SHP77 (cell line): ENCODE measurements at regions not wholly inside any gene's neighbourhood (a gene's known extent, or its start where the extent isn't known, plus 50 kb on each side); places are given as distances from the start of the nearest gene placed in this dataset.
A peak's percentile ranks its signal among the peaks of the same experiment; 100 is the strongest.

ENCODE experiments used
- DNase-seq, 2 experiments: peaks; one replicate each; lab custom pipeline; 2025; lab: John Stamatoyannopoulos, UW

GRCh38 chr2:41691561-41691960, 356.3 kb upstream of the PKDCC start:
- DNase-seq = no peak

- no peak for DNase-seq
Measured at GRCh38 chr2:41694536-41695049, 353.2 kb upstream of the PKDCC start.

GRCh38 chr2:41695198-41696113, 352.4 kb upstream of the PKDCC start:
- DNase-seq = no peak

GRCh38 chr2:41697389-41697788, 350.4 kb upstream of the PKDCC start:
- DNase-seq = no peak

DNA sequence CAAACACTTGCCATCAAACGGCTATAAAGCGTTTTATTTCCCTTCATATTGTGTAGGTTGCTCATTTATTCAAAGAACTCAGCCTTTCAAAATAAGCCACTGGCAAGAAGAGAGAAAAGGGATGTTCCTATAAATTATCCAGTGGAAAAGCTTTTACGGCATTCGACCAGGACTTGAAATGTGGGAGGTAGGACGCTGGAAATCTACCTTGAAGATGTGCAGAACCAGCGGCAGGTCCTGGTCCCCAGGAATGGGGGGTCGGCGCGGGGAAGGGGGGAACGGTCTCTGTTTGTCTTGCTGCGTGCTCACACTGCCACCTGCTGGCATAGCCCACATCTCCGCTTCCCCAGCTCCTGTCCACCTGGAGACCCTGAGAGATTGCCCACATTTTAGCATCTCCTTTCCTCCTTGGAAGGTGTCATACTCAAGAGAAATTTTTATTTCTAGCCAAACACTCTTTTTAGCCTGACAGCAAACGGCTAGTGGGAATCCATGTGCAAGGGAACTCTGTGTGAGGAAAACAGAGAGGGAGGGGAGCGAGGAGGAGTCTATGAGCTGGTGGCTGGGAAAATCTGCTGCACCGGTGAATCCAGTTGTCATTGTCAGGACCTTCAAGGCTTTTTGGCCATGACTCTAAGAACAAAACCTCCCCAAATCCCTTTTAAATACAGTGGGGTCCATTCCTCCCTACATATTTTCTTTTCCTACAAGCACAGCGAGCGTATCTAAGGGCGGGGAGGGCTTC, 349.0 kb upstream of the PKDCC start:
- DNase-seq = no peak

DNA sequence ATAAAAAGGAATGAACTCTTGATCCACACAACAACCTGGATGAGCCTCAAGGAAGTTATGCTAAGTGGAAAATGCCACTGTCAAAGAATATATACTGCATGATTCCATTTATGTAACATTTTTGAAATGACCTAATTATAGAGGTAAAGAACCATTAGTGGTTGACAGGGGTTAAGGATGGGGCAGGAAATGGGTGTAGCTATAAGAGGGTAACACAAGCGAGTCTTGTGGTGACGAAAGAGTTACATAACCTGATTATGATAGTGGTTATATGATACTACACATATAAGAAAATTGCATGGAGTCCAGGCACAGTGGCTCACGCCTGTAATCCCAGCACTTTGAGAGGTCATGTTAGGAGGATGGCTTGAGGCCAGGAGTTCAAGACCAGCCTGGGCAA, 346.6 kb upstream of the PKDCC start:
- no peak for DNase-seq

- DNase-seq = no peak
Measured at GRCh38 chr2:41703123-41703522, 344.7 kb upstream of the PKDCC start.

- DNase-seq = no peak
Measured at GRCh38 chr2:41705634-41706033, 342.2 kb upstream of the PKDCC start.

GRCh38 chr2:41706286-41706685, 341.5 kb upstream of the PKDCC start:
- no peak for DNase-seq

DNA sequence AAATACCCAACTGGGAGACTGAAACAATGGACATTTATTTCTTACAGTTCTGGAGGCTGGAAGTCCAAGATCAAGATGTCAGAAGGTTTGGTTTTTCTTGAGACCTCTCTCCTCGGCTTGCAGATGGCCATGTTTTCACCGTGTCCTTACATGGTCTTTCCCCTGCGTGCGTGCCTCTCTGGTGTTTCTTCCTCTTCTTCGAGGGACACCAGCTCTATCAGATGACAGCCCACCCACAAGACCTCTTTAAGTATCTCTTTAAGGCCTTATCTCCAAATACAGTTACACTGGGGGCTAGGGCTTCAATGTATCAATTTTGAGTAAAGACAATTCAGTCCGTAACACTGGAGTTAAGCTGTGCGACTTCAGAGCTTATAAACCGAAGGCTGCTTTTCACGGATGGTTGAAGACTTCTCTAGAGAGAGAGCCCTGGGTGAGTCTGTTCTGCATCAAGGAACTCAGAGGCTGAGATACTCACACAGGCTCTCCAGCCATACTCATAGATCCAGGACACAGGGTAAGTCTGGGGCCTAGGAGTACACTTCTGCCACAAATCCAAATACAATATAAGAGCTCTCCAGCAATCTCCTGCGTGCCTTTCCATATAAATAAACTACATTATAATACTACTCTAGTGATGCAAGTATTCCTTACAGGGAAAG, 339.9 kb upstream of the PKDCC start:
- DNase-seq = no peak

DNA sequence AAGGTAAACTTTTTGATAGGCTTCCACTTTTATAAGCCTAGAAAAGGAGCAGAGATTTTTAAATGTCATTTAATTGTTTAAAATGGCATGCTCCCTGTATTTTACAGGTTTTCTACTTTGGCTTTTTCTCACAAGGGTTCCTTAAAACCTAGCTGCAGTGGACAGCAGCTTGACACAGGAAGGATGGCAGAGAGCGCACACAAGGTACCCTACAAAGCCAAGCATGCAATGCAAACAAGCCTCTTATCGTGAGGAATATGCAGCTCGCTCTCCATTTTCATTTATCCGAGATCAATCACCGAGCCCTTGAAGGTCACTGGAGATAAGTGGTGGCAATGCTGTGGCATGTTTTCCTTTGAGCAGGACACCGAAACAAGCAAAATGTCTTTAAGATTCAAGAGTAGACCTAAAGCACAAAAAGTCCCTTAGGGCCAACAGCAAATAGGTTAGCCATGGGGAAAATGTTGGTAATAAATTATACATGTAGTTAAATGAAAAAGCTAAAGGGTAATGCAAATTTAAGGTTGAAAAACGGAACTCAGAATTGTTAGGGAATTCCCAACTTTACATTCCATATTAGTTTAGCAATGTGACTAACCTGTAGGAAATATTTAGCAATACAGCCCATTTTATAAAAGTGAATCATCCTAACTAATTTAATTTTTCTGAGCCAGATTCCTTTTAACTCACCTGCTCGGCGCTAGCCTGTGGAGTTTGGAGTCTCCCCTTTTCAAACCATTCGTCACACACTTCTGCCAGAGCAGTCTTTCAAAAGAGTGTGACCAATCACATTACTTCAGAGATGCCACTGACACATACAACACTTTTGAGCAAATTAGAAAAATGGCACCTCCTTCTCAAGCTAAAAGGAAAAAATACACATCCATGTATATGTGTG, 337.9 kb upstream of the PKDCC start:
- no peak for DNase-seq

- DNase-seq = no peak
Measured at GRCh38 chr2:41710944-41711343, 336.9 kb upstream of the PKDCC start.

GRCh38 chr2:41711736-41712135, 336.1 kb upstream of the PKDCC start:
- no peak for DNase-seq

GRCh38 chr2:41716497-41716896, 331.3 kb upstream of the PKDCC start:
- peak; percentile 29 to 63 for DNase-seq

DNA sequence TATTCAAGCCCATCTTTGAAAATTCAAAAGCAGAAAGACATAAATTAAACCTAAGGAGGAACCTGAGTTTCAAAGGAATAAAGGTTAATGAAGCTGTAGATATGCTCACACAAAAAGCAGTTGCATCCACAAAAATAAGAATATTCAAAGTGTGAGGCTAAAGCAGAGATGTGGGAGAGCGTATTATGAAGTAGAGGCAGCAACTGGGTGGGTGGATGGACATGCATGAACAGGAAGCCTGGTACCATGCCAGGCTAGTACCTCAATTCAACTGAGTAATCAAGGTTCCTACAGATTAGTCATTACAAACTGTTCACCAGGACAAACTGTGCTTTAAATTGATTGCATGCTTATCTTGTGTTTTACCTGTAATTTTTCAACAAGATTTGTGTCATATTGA, 330.0 kb upstream of the PKDCC start:
- DNase-seq = no peak

GRCh38 chr2:41718705-41719104, 329.1 kb upstream of the PKDCC start:
- no peak for DNase-seq

DNA sequence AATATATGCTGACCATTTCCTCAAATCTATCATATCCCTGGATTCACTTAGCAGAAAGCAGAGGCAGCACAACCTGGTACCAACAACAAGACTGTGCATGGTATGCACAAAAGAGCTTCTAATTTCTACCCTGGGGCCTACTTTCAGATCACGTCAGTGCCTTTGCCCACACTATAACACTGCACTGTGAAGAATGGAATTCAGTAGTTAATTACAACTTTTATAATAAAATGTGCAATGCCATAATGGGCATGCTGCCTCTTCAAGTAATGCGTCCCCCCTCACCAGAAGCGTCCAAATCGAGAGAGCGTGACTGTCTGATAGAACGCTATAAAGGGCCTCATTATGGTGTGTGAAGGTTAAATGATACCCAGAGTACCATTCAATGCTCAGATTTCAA, 328.1 kb upstream of the PKDCC start:
- DNase-seq = no peak

DNA sequence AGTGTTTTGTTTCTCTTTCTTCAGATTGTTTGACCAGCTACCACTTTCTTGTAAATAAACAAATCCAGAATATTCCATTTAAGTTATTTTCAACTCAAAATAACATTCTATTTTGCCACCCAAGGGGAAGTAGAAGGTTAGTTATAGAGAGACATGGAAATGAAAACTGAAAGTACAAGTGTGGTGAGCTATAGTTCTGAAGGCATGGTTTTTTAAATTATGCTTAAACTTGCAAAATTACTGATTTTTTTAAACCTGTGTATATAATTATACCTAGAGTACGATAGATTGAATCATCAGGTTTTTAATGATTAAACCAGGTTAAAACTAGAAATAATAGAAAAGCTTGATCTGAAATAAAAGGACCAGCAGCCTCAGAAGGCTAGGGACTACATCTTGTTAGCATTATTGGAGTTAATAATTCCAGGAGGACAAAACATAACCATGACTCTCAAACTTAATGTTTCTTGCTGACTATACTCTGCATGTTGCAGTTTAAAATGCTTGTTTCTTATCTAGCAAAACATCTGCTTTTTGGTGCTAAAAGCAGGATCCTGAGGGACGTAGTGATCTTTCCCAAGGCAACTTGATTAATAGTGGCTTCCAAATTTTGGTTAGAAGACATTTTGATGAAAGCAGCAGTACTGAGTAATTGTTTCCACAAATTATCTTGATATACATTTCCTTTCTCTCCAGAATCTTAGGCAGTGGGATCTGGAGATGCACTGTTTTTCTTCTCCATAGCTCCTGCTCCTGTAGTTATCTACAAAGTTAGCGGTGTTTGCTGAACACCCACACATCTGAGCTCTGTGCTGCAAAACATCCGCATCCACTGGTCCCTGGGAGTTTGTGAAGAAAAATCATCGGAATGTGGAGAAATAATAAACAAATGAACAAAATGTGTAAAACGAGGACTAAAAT, 327.2 kb upstream of the PKDCC start:
- no peak for DNase-seq

- no peak for DNase-seq
Measured at GRCh38 chr2:41722668-41723369, 325.0 kb upstream of the PKDCC start.

GRCh38 chr2:41723526-41723925, 324.3 kb upstream of the PKDCC start:
- DNase-seq = no peak
